ENCODE measurements at regions not wholly inside any gene's neighbourhood (a gene's known extent, or its start where the extent isn't known, plus 50 kb on each side); places are given as distances from the start of the nearest gene placed in this dataset.

GRCh38 chr13:47518530-47518929 is 482.5 kb downstream of the SUCLA2 start:
- no peak overlapping the region for H3K27ac ChIP-seq (ENCODE audit: extremely low read depth, low read depth, low read length)
- H3K4me3 ChIP-seq (ENCODE audit: low read depth, low read length) = no peak overlapping the region
- TF ChIP-seq BCL6B (tag by site-specific recombination; IDR thresholded peaks at IDR 0.05) (no peak), ZNF423 (tag by site-specific recombination; IDR thresholded peaks at IDR 0.05) (no peak), ZFP3 (tag by site-specific recombination; IDR thresholded peaks at IDR 0.05; ENCODE audit: low read depth) (no peak), REPIN1 (tag by site-specific recombination; IDR thresholded peaks at IDR 0.05; ENCODE audit: low read depth) (no peak), ZFHX2 (tag by site-specific recombination; conservative IDR thresholded peaks at IDR 0.05) (no peak), ZBTB6 (tag by site-specific recombination; IDR thresholded peaks at IDR 0.05) (no peak), OSR2 (tag by site-specific recombination; IDR thresholded peaks at IDR 0.05) (no peak), ZNF169 (tag by site-specific recombination; IDR thresholded peaks at IDR 0.05) (no peak), HOXD13 (CRISPR knock-in tag; IDR thresholded peaks at IDR 0.05; ENCODE audit: borderline replicate concordance) (no peak), ZNF548 (tag by site-specific recombination; IDR thresholded peaks at IDR 0.05) (no peak), ZFP69B (tag by site-specific recombination; IDR thresholded peaks at IDR 0.05) (no peak), ZNF626 (tag by site-specific recombination; IDR thresholded peaks at IDR 0.05) (no peak)
- POLR2A ChIA-PET = no interaction called here
- CTCF ChIA-PET = no interaction called here
- no peaks in the 10 kb centered on the region for H3K36me3 ChIP-seq (ENCODE audit: control insufficient read depth in 2 of 2, insufficient read depth in 1 of 2, low read length in 2 of 2)
- no peaks in the 10 kb centered on the region for H3K4me1 ChIP-seq (ENCODE audit: control insufficient read depth, insufficient read depth, low read length)
- H3K9me3 ChIP-seq (ENCODE audit: control insufficient read depth, insufficient read depth, low read depth, low read length) = no peaks in the 10 kb centered on the region

DNA sequence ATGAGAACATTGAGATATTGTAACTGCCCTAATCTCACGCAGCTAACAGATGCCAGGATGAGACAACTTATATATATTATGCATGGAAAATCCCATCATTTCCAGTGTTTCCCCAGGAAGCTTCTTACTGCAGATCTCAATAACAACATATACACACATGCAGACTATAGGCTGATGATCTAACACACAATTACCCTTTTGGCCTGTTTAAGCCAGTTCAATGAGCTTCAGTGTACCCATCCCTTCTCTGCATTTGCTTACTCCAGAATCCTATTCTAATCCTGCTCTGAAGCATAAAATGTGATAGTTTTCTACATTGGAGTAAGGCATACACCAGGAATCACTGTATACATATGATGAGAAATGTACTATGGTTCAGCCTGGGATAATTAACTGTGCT is 489.4 kb downstream of the SUCLA2 start:
- Histone ChIP-seq H3K27ac (ENCODE audit: extremely low read depth, low read depth, low read length) (no peak overlapping the region), H3K4me3 (ENCODE audit: low read depth, low read length) (no peak overlapping the region), H3K9me3 (ENCODE audit: control insufficient read depth, insufficient read depth, low read depth, low read length) (no peaks in the 10 kb centered on the region), H3K36me3 (ENCODE audit: control insufficient read depth in 2 of 2, insufficient read depth in 1 of 2, low read length in 2 of 2) (no peaks in the 10 kb centered on the region), H3K4me1 (ENCODE audit: control insufficient read depth, insufficient read depth, low read length) (no peaks in the 10 kb centered on the region)
- CTCF ChIA-PET = no interaction called here
- TF ChIP-seq ZNF843 (tag by site-specific recombination; IDR thresholded peaks at IDR 0.05) (no peak), ZNF239 (tag by site-specific recombination; IDR thresholded peaks at IDR 0.05) (no peak), ZNF24 (tag by site-specific recombination; IDR thresholded peaks at IDR 0.05) (no peak), ZNF600 (tag by site-specific recombination; IDR thresholded peaks at IDR 0.05) (no peak), KLF16 (tag by site-specific recombination; IDR thresholded peaks at IDR 0.05) (no peak), ZNF747 (tag by site-specific recombination; IDR thresholded peaks at IDR 0.05) (no peak), ZNF146 (tag by site-specific recombination; IDR thresholded peaks at IDR 0.05) (no peak), GFI1B (tag by site-specific recombination; IDR thresholded peaks at IDR 0.05) (no peak), ZNF558 (tag by site-specific recombination; IDR thresholded peaks at IDR 0.05) (no peak), ZNF658 (tag by site-specific recombination; IDR thresholded peaks at IDR 0.05) (no peak), WT1 (tag by site-specific recombination; IDR thresholded peaks at IDR 0.05) (no peak), ZNF426 (tag by site-specific recombination; IDR thresholded peaks at IDR 0.05) (no peak), EGR2 (tag by site-specific recombination; IDR thresholded peaks at IDR 0.05; ENCODE audit: low read depth) (no peak), ZNF391 (tag by site-specific recombination; IDR thresholded peaks at IDR 0.05; ENCODE audit: borderline replicate concordance, low read depth) (no peak), ZNF311 (tag by site-specific recombination; IDR thresholded peaks at IDR 0.05; ENCODE audit: borderline replicate concordance) (no peak)
- TF ChIP-seq, protein P1, sequence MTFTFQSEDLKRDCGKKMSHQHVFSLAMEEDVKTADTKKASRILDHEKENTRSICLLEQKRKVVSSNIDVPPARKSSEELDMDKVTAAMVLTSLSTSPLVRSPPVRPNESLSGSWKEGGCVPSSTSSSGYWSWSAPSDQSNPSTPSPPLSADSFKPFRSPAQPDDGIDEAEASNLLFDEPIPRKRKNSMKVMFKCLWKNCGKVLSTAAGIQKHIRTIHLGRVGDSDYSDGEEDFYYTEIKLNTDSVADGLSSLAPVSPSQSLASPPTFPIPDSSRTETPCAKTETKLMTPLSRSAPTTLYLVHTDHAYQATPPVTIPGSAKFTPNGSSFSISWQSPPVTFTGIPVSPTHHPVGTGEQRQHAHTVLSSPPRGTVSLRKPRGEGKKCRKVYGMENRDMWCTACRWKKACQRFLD (tag by site-specific recombination; IDR thresholded peaks at IDR 0.05) = no peak
- TF ChIP-seq, protein P2, sequence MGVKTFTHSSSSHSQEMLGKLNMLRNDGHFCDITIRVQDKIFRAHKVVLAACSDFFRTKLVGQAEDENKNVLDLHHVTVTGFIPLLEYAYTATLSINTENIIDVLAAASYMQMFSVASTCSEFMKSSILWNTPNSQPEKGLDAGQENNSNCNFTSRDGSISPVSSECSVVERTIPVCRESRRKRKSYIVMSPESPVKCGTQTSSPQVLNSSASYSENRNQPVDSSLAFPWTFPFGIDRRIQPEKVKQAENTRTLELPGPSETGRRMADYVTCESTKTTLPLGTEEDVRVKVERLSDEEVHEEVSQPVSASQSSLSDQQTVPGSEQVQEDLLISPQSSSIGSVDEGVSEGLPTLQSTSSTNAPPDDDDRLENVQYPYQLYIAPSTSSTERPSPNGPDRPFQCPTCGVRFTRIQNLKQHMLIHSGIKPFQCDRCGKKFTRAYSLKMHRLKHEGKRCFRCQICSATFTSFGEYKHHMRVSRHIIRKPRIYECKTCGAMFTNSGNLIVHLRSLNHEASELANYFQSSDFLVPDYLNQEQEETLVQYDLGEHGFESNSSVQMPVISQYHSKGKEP (tag by site-specific recombination; IDR thresholded peaks at IDR 0.05) = no peak
- POLR2A ChIA-PET = no interaction called here
